ENCODE measurements at regions not wholly inside any gene's neighbourhood (a gene's known extent, or its start where the extent isn't known, plus 50 kb on each side); places are given as distances from the start of the nearest gene placed in this dataset.
A peak's percentile ranks its signal among the peaks of the same experiment; 100 is the strongest.

DNA sequence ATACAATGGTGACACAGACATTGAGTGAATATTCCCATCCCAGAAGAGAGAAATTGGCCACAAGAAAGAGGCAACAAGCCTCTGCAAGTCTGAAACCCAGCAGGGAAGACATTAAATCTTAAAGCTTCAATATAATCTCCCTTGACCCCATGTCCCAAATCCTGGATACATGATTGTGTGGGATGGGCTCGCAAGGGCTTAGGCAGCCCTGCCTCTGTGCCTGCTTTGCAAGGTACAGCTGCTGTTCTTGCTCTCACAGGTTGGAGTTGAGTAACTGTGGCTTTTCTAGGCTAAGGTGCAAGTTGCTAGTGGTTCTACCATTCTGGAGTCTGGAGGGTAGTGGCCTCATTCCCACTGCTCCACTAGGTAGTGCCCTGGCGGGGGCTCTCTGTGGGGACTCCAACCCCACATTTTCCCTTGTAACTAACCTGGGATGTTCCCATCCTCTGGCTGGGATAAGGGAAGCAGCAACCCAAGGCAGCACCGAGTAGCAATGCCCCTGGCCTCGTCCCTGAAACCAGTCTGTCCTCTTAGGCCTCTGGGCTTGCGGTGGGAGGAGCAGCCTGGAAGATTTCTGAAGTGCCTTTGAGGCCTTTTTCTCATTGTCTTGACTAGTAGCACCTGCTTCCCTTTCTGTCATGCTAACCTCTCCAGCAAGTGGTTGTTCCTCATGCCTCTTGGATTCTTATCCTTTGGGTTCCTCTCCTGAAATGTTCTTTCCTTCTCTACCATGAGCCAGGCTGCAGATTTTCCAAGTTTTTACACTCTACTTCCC lies 90.0 kb downstream of the FAM174B start:
- DNase-seq (ENCODE audit: low read depth), result no peak

GRCh38 chr15:92561754-92562153 lies 93.8 kb downstream of the FAM174B start:
- DNase-seq (ENCODE audit: low read depth), result no peak

- DNase-seq (ENCODE audit: low read depth), result no peak
Observed at GRCh38 chr15:92553317-92553716, 102.3 kb downstream of the FAM174B start.

GRCh38 chr15:92545996-92546395 lies 109.6 kb downstream of the FAM174B start:
- DNase-seq (ENCODE audit: low read depth), result no peak

DNA sequence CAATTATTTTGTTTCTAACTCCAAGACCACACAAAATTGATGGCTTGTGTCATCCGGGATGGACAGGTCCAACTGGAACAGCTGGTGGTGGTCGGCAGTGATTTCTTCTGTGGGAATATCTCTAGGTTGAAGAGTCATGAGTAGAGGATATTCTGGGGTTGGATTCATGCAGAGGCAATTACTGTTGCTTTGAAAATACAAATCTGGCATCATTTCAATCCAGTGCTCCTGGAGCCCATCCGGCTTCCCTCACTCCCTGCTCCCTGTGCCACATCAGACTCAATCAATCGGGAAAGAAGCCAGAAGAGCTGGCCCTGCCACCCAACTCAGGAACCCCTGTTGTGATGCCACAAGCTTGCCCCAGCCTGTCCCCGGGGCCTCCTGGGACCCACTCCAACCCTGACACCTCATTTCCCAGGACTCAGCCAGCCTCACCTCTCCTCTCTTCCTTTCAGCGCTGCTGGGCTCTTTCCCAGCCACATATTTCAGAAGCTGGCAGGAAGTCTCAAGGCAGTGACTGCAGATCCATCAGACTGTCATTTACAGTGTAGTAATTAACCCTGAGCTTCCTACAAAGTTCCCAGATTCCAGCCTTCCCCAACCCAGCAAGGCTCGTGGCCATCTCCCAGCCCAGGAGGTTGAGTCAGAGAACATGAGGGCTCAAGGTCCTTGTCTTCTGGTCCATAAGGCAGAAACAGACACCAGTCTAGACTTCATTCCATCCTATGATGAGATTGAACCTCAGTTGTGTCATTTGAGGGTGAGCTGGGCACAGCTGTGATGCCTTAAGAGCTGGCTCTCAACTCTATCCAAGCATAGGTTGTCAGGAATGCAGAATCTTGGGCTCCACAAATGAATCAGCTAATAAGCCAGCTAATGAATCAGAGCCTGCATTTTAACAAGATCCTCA lies 114.0 kb downstream of the FAM174B start:
- DNase-seq (ENCODE audit: low read depth), result no peak

- no peak for DNase-seq (ENCODE audit: low read depth)
Observed at GRCh38 chr15:92538115-92538514, 117.5 kb downstream of the FAM174B start.

GRCh38 chr15:92533298-92533697 lies 122.3 kb downstream of the FAM174B start:
- no peak for DNase-seq (ENCODE audit: low read depth)

- no peak for DNase-seq (ENCODE audit: low read depth)
Observed at GRCh38 chr15:92531406-92531805, 124.2 kb downstream of the FAM174B start.

GRCh38 chr15:92528736-92529135 lies 126.8 kb downstream of the FAM174B start:
- DNase-seq (ENCODE audit: low read depth), result no peak

GRCh38 chr15:92527197-92527596 lies 128.4 kb downstream of the FAM174B start:
- DNase-seq (ENCODE audit: low read depth), result no peak

- DNase-seq (ENCODE audit: low read depth), result no peak
Observed at GRCh38 chr15:92525758-92526245, 129.8 kb downstream of the FAM174B start.

- no peak for DNase-seq (ENCODE audit: low read depth)
Observed at GRCh38 chr15:92524874-92525565, 130.6 kb downstream of the FAM174B start.

DNA sequence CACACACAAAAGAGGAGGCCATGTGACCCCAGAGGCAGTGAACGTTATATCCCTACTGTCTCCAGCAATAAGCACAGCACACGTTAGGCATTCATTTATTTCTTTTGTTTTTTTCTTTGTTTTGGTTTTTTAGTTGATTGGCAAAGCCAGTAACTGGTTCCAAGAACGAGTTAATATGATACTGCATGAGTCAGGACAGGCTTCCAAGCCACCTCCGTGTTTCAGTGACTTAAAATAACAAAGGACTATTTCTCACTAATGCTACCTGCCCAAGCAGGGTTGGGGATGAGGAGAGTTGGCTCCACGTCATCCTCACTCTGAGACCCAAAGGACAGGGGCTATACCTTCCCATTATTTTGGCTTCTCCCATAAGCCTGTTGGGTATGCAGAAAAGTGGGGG lies 130.5 kb downstream of the ST8SIA2 start:
- no peak for DNase-seq (ENCODE audit: low read depth)

- DNase-seq (ENCODE audit: low read depth), result no peak
Observed at GRCh38 chr15:92523176-92523575, 129.5 kb downstream of the ST8SIA2 start.

DNA sequence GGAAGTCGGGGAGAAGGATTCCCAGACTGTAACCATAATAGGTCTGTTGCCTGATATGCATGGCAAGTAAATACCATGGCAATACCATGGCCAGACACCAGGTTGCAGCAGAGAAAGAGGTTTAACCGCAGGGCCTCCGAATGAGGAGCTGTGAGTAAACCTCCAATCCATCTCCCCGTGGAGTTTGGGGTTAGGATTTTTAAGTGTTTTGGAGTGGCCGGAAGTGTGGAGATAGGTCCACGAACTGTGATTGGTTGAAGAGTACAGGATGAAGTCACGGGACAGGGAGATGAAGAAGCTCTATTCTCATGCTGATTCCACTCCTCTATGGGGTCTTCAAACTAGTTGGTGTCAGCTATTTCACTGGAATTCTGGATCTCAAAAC lies 127.9 kb downstream of the ST8SIA2 start:
- DNase-seq (ENCODE audit: low read depth), result peak; percentile 47

DNA sequence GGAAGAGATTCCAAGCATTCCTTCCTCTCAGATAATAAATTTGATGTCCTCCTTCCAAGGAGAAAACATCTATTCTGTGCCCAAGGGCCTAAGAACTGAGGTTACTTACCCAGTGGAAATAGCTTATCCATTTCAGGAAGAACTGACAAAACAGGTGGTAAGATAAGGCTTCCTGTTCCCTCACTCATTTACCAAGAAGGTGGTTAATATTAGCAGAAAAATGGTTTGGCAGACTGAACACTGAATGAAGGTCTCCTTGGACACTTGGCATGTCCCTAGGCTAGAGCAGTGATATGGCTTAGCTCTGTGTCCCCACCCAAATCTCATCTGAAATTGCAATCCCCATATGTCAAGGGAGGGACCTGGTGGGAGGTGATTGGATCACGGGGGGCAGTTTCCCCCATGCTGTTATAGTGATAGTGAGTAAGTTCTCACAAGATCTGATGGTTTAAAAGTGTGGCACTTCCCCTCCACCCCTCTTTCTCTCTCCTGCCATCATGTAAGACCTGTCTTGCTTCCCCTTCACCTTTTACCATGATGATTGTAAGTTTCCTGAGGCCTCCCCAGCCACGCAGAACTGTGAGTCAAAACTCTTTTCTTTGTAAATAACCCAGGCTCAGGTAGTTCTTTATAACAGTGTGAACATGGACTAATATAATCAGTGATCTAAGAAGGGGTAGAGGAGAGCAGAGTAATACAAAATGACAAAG lies 127.4 kb downstream of the ST8SIA2 start:
- no peak for DNase-seq (ENCODE audit: low read depth)

DNA sequence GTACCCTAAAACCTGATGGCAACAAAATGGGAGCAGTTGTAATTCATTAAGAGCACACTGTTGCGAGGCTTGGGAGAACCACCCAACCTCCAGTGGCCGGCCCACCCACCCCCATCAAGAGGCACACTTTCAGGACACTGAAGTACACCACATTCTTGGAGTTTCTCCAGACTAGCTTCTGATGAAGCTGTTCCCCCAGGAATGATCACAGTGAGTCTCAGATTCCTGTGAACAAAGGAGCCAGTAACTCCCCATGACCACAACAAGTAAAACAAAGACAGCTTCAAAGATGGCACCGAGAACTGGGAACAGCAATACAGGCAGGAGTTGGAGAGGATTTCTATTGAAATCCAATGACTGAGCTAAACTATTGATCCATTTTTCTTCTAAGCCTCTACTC lies 126.0 kb downstream of the ST8SIA2 start:
- DNase-seq (ENCODE audit: low read depth), result no peak
